Fibroblast of mammary gland (primary cell): ENCODE measurements at regions not wholly inside any gene's neighbourhood (a gene's known extent, or its start where the extent isn't known, plus 50 kb on each side); places are given as distances from the start of the nearest gene placed in this dataset.

Experiments
- DNase-seq: peaks from one replicate; pipeline ENCODE4 v3.0.0-alpha.2; 2010; ENCODE audit warnings: low read depth
- H3K4me3 ChIP-seq: 2 replicates; pipeline ENCODE4 v1.5.1; 2011; ENCODE audit warnings: low read depth, mild to moderate bottlenecking, low read length, moderate library complexity; ENCODE audit not compliant: control insufficient read depth
- CTCF ChIP-seq: conservative IDR thresholded peaks from 2 replicates; pipeline ENCODE4 v1.5.1; 2011; ENCODE audit warnings: low read depth, low read length, inconsistent platforms; ENCODE audit not compliant: control insufficient read depth, insufficient read depth

GRCh38 chr3:148331081-148331846 lies 366.4 kb upstream of the AGTR1 start:
- no peak overlapping the region for H3K4me3 ChIP-seq
- no peak for TF ChIP-seq CTCF
- DNase-seq, result peak; percentile 4

- DNase-seq, result no peak
- no peak overlapping the region for H3K4me3 ChIP-seq
- TF ChIP-seq CTCF, result no peak
Observed at GRCh38 chr3:148332509-148332908, 365.2 kb upstream of the AGTR1 start.

GRCh38 chr3:148333091-148333490 lies 364.6 kb upstream of the AGTR1 start:
- DNase-seq, result no peak
- no peak for TF ChIP-seq CTCF
- H3K4me3 ChIP-seq, result no peak overlapping the region

- no peak for TF ChIP-seq CTCF
- DNase-seq, result no peak
- H3K4me3 ChIP-seq, result no peak overlapping the region
Observed at GRCh38 chr3:148335612-148336011, 362.1 kb upstream of the AGTR1 start.

GRCh38 chr3:148343416-148343815 lies 354.3 kb upstream of the AGTR1 start:
- no peak for TF ChIP-seq CTCF
- no peak overlapping the region for H3K4me3 ChIP-seq
- DNase-seq, result no peak

- TF ChIP-seq CTCF, result no peak
Observed at GRCh38 chr3:148344521-148344920, 353.2 kb upstream of the AGTR1 start.

GRCh38 chr3:148360051-148360450 lies 337.7 kb upstream of the AGTR1 start:
- peak; percentile 11 for DNase-seq
- H3K4me3 ChIP-seq, result no peak overlapping the region
- no peak for TF ChIP-seq CTCF

More at GRCh38 chr3:148344521-148344920, 353.2 kb upstream of the AGTR1 start:
- no peak overlapping the region for H3K4me3 ChIP-seq
- no peak for DNase-seq
